PFSK-1 (cell line): ENCODE measurements at regions not wholly inside any gene's neighbourhood (a gene's known extent, or its start where the extent isn't known, plus 50 kb on each side); places are given as distances from the start of the nearest gene placed in this dataset.

Experiments used
- FOXP2 ChIP-seq: optimal IDR thresholded peaks from 2 replicates; pipeline ENCODE3; 2011; ENCODE audit warnings: borderline replicate concordance, control low read depth, inconsistent platforms; ENCODE audit not compliant: insufficient read depth; ENCODE audit errors: extremely low read length, extremely low read depth
- POLR2AphosphoS5 ChIP-seq: IDR thresholded peaks from 2 replicates; pipeline ENCODE4 v1.6.1; 2012; ENCODE audit warnings: low read depth, mild to moderate bottlenecking, control low read depth, low read length, moderate library complexity
- REST ChIP-seq, 2 experiments: IDR thresholded peaks; 2 replicates each; pipeline versions ENCODE4 v1.6.1 to v1.8.0; 2011 to 2012; ENCODE audit warnings: low read depth in 2 of 2, low read length in 2 of 2, control low read depth in 1 of 2, inconsistent platforms in 1 of 2, mild to moderate bottlenecking in 1 of 2, moderate library complexity in 1 of 2; ENCODE audit not compliant: insufficient read depth in 1 of 2
- SIN3A ChIP-seq: IDR thresholded peaks from 2 replicates; pipeline ENCODE4 v1.6.1; 2012; ENCODE audit warnings: mild to moderate bottlenecking, low read length, moderate library complexity, borderline replicate concordance; ENCODE audit not compliant: insufficient read depth
- TAF1 ChIP-seq: IDR thresholded peaks from 2 replicates; pipeline ENCODE4 v1.6.1; 2012; ENCODE audit warnings: low read length, control low read depth, borderline replicate concordance; ENCODE audit not compliant: insufficient read depth

- TF ChIP-seq POLR2AphosphoS5: no peak
- no peak for TF ChIP-seq TAF1
- no peak for TF ChIP-seq FOXP2
- TF ChIP-seq SIN3A: no peak
- TF ChIP-seq REST (IDR thresholded peaks at IDR 0.05; ENCODE audit: insufficient read depth in 1 of 2, low read depth in 2 of 2, low read length in 2 of 2): no peak
These were observed 157.0 kb upstream of the OLIG3 start for GRCh38 chr6:137651178-137651577.

GRCh38 chr6:137651591-137652335, 157.6 kb upstream of the OLIG3 start:
- TF ChIP-seq POLR2AphosphoS5 (no peak), FOXP2 (no peak), TAF1 (no peak), SIN3A (no peak), REST (IDR thresholded peaks at IDR 0.05; ENCODE audit: insufficient read depth in 1 of 2, low read depth in 2 of 2, low read length in 2 of 2) (no peak)

GRCh38 chr6:137652961-137653705, 158.9 kb upstream of the OLIG3 start:
- TF ChIP-seq TAF1 (no peak), POLR2AphosphoS5 (no peak), REST (IDR thresholded peaks at IDR 0.05; ENCODE audit: insufficient read depth in 1 of 2, low read depth in 2 of 2, low read length in 2 of 2) (no peak), SIN3A (no peak), FOXP2 (no peak)

GRCh38 chr6:137653706-137654059, 159.5 kb upstream of the OLIG3 start:
- no peak for TF ChIP-seq SIN3A
- TF ChIP-seq FOXP2: no peak
- no peak for TF ChIP-seq POLR2AphosphoS5
- no peak for TF ChIP-seq TAF1
- no peak for TF ChIP-seq REST (IDR thresholded peaks at IDR 0.05; ENCODE audit: insufficient read depth in 1 of 2, low read depth in 2 of 2, low read length in 2 of 2)

DNA sequence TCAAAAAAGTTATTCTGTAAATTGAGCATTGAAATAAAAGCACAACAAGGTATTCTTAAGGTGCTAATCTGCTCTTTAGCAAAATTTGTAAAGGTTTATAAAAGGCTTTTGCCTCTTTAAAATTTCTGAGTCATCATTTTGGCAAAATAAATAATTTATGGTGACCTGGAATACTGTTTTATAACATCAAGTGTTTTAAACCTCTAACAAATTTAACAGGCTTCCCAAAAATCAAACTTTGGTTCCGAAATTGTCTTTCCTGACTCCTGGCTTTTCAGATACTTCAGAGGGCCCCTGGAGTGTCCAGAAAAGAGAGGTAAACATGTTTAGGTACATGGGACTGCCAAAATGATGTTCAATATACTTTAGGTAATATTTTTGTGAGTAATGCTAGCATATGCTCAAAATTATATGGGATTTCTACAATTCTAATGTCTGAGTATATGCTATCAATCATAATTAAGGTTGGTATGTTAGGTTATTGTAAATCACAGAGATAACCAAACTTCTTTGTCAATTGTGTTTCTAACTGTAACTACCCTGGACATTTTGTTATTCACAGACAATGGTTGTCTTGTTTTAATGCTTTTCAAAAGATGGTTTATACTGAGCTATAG, 160.3 kb upstream of the OLIG3 start:
- TF ChIP-seq FOXP2 (no peak), POLR2AphosphoS5 (no peak), SIN3A (no peak), REST (IDR thresholded peaks at IDR 0.05; ENCODE audit: insufficient read depth in 1 of 2, low read depth in 2 of 2, low read length in 2 of 2) (no peak), TAF1 (no peak)
